HepG2 (cell line): ENCODE measurements at regions not wholly inside any gene's neighbourhood (a gene's known extent, or its start where the extent isn't known, plus 50 kb on each side); places are given as distances from the start of the nearest gene placed in this dataset.

Experiments used
- CTCF ChIP-seq: sonication (generic); formaldehyde crosslinking; IDR thresholded peaks from 2 replicates; pipeline ENCODE4 v1.5.0; 2020; ENCODE audit warnings: mild to moderate bottlenecking, missing genetic modification reagents, moderate library complexity
- EP300 ChIP-seq, 3 experiments: sonication (generic) in 1 of 3; formaldehyde crosslinking in 1 of 3; IDR thresholded peaks; 2 replicates each; pipeline versions ENCODE4 v1.5.1 to v1.6.1; 2011 to 2020; ENCODE audit warnings: low read depth in 2 of 3, low read length in 2 of 3, borderline replicate concordance in 1 of 3, improper control_type of control experiment in 1 of 3, mild to moderate bottlenecking in 1 of 3, missing genetic modification reagents in 1 of 3, moderate library complexity in 1 of 3
- FOXK2 ChIP-seq: fragments of 450-650 bp; IDR thresholded peaks from 2 replicates; pipeline ENCODE4 v1.6.1; 2016
- HOXA3 ChIP-seq: sonication (generic); formaldehyde crosslinking; IDR thresholded peaks from 2 replicates; pipeline ENCODE4 v1.5.0; 2020; ENCODE audit warnings: missing genetic modification reagents
- NFIC ChIP-seq: IDR thresholded peaks from 2 replicates; pipeline ENCODE4 v1.6.1; 2012; ENCODE audit warnings: mild to moderate bottlenecking, low read length, inconsistent platforms
- PHF8 ChIP-seq: sonication (generic); formaldehyde crosslinking; IDR thresholded peaks from 2 replicates; pipeline ENCODE4 v1.5.0; 2020; ENCODE audit warnings: missing genetic modification reagents
- POLR2A ChIP-seq, 2 experiments: IDR thresholded peaks; 2 replicates each; pipeline ENCODE4 v1.6.1; 2011; ENCODE audit warnings: low read depth in 2 of 2, low read length in 2 of 2, mild to moderate bottlenecking in 1 of 2, moderate library complexity in 1 of 2; ENCODE audit not compliant: insufficient read depth in 1 of 2
- SIN3A ChIP-seq: IDR thresholded peaks from 2 replicates; pipeline ENCODE4 v1.6.1; 2011; ENCODE audit warnings: low read depth, mild to moderate bottlenecking, control low read depth, low read length, borderline replicate concordance
- SNRNP70 ChIP-seq: fragments of 200-400 bp; formaldehyde crosslinking; IDR thresholded peaks from 2 replicates; pipeline ENCODE4 v1.6.1; 2017; ENCODE audit warnings: mild to moderate bottlenecking, low read depth, low read length, moderate library complexity
- TFE3 ChIP-seq: IDR thresholded peaks from 2 replicates; pipeline ENCODE4 v1.6.1; 2016
- ZBTB33 ChIP-seq: sonication (generic); formaldehyde crosslinking; IDR thresholded peaks from 2 replicates; pipeline ENCODE4 v1.4.0; 2020; ENCODE audit warnings: missing genetic modification reagents
- TF ChIP-seq, protein P1 (sequence below): sonication (generic); formaldehyde crosslinking; IDR thresholded peaks from 2 replicates; pipeline ENCODE4 v1.8.0; 2022; ENCODE audit warnings: mild to moderate bottlenecking, missing genetic modification reagents; ENCODE audit not compliant: insufficient replicate concordance

DNA sequence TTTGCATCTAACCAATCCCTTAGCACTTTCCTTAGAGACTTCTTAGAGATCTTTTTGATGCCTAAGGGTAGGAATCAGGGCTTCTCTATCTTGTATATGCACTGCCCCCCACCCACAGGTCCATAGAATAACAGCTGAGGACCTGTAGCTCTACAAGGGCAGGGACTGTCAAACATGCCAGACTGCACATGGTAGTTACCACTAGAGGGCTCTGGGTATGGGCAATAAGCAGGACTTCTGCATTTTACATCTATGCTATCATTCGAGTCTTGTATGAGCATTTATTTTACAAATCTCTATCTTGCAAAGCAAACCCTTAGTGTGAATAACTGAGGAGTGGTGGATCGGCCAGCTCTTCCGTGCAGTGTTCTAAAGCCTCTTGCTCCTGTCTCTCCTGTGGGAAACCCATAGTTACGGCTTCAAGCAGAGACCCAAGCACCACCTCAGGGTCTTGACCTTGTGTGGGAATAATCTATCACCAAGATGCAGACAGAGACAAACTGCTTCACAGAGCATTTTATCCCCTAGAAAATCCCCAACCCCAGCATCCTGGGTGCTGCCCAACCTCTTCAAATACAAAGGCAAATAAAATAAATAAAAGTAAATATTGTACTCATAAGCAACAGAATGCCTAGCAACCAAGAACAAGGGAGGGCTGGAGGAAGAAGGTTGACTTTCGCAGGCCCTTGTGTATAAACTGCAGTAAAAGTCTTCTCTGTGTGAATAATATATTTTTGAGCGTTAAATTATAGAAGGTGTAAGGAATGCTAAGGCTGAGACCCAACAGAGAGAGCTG, 219.3 kb downstream of the WDR11 start:
- TF ChIP-seq NFIC (no peak), CTCF (CRISPR knock-in tag) (peak; percentile 47), SIN3A (no peak), PHF8 (CRISPR knock-in tag) (no peak), SNRNP70 (no peak), HOXA3 (CRISPR knock-in tag) (no peak), FOXK2 (no peak), ZBTB33 (CRISPR knock-in tag) (no peak), TFE3 (CRISPR knock-in tag) (no peak), EP300 (IDR thresholded peaks at IDR 0.05; ENCODE audit: low read depth in 2 of 2, low read length in 2 of 2) (no peak), EP300 (CRISPR knock-in tag; IDR thresholded peaks at IDR 0.05; ENCODE audit: borderline replicate concordance) (no peak), POLR2A (IDR thresholded peaks at IDR 0.05; ENCODE audit: insufficient read depth in 1 of 2, low read depth in 2 of 2, low read length in 2 of 2) (no peak)
- TF ChIP-seq, protein P1, sequence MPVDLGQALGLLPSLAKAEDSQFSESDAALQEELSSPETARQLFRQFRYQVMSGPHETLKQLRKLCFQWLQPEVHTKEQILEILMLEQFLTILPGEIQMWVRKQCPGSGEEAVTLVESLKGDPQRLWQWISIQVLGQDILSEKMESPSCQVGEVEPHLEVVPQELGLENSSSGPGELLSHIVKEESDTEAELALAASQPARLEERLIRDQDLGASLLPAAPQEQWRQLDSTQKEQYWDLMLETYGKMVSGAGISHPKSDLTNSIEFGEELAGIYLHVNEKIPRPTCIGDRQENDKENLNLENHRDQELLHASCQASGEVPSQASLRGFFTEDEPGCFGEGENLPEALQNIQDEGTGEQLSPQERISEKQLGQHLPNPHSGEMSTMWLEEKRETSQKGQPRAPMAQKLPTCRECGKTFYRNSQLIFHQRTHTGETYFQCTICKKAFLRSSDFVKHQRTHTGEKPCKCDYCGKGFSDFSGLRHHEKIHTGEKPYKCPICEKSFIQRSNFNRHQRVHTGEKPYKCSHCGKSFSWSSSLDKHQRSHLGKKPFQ (CRISPR knock-in tag): no peak
